OCI-LY7 (cell line): ENCODE measurements at regions not wholly inside any gene's neighbourhood (a gene's known extent, or its start where the extent isn't known, plus 50 kb on each side); places are given as distances from the start of the nearest gene placed in this dataset.
"Not testable (repeated sequence)": the region's sequence is repeated elsewhere in the genome, so short reads cannot be mapped to it uniquely, and the experiment has no call there.

Source experiments
- EZH2phosphoT487 ChIP-seq: fragments of 200-600 bp; sonication (generic); IDR thresholded peaks from 2 replicates; pipeline ENCODE4 v1.6.1; 2018; ENCODE audit warnings: low read depth, borderline replicate concordance, mild to moderate bottlenecking, mixed run types, antibody characterized with exemption, low read length, moderate library complexity, mixed read lengths
- TF ChIP-seq, protein P1 (sequence below): fragments of 200-600 bp; sonication (generic); conservative IDR thresholded peaks from 2 replicates; pipeline ENCODE4 v1.5.1; 2014; ENCODE audit warnings: mild to moderate bottlenecking, antibody characterized with exemption, low read length, moderate library complexity, mixed read lengths

- TF ChIP-seq, protein P1, sequence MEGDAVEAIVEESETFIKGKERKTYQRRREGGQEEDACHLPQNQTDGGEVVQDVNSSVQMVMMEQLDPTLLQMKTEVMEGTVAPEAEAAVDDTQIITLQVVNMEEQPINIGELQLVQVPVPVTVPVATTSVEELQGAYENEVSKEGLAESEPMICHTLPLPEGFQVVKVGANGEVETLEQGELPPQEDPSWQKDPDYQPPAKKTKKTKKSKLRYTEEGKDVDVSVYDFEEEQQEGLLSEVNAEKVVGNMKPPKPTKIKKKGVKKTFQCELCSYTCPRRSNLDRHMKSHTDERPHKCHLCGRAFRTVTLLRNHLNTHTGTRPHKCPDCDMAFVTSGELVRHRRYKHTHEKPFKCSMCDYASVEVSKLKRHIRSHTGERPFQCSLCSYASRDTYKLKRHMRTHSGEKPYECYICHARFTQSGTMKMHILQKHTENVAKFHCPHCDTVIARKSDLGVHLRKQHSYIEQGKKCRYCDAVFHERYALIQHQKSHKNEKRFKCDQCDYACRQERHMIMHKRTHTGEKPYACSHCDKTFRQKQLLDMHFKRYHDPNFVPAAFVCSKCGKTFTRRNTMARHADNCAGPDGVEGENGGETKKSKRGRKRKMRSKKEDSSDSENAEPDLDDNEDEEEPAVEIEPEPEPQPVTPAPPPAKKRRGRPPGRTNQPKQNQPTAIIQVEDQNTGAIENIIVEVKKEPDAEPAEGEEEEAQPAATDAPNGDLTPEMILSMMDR, result not testable (repeated sequence)
- TF ChIP-seq EZH2phosphoT487, result not testable (repeated sequence)
These were observed 863.9 kb upstream of the DEFB115 start for GRCh38 chr20:30393523-30393922.
